Ectodermal cell (in vitro differentiated cells): ENCODE measurements at regions not wholly inside any gene's neighbourhood (a gene's known extent, or its start where the extent isn't known, plus 50 kb on each side); places are given as distances from the start of the nearest gene placed in this dataset.

Experiments used
- H3K27ac ChIP-seq: 2 replicates; pipeline ENCODE4 v1.7.0; 2013; ENCODE audit warnings: mild to moderate bottlenecking, low read depth, low read length; ENCODE audit not compliant: insufficient read depth, poor library complexity, severe bottlenecking
- H3K27me3 ChIP-seq: 2 replicates; pipeline ENCODE4 v1.7.0; 2013; ENCODE audit warnings: mild to moderate bottlenecking, low read length; ENCODE audit not compliant: insufficient read depth, control insufficient read depth, poor library complexity, severe bottlenecking
- H3K36me3 ChIP-seq: one replicate; pipeline ENCODE4 v1.7.0; 2013; ENCODE audit warnings: low read length; ENCODE audit not compliant: control insufficient read depth, insufficient read depth
- H3K4me1 ChIP-seq: one replicate; pipeline ENCODE4 v1.7.0; 2013; ENCODE audit warnings: low read length; ENCODE audit not compliant: control insufficient read depth, insufficient read depth
- H3K4me3 ChIP-seq: 2 replicates; pipeline ENCODE4 v1.7.0; 2013; ENCODE audit warnings: low read depth, low read length, control low read depth; ENCODE audit not compliant: insufficient read depth
- H3K9me3 ChIP-seq: 2 replicates; pipeline ENCODE4 v1.7.0; 2013; ENCODE audit warnings: mild to moderate bottlenecking, low read length, moderate library complexity; ENCODE audit not compliant: control insufficient read depth
- WGBS, 2 experiments: methylation state at CpG; one replicate each; pipeline ENCODE4 v1.1.7; 2013; ENCODE audit warnings: missing lambda C conversion rate in 2 of 2; 5-methylcytosine and 5-hydroxymethylcytosine counted together

- Histone ChIP-seq H3K27ac (no peak overlapping the region), H3K4me3 (no peak overlapping the region), H3K27me3 (no peaks in the 10 kb centered on the region), H3K36me3 (no peaks in the 10 kb centered on the region), H3K4me1 (no peaks in the 10 kb centered on the region), H3K9me3 (no peaks in the 10 kb centered on the region)
- WGBS, 2 experiments: 94 to 100% methylated on average over 1 to 2 of the region's 2 CpGs
These were observed 293.0 kb upstream of the SPHKAP start for GRCh38 chr2:228474466-228474865.

- Histone ChIP-seq H3K36me3 (no peaks in the 10 kb centered on the region), H3K27ac (no peak overlapping the region), H3K27me3 (no peaks in the 10 kb centered on the region), H3K4me1 (no peaks in the 10 kb centered on the region), H3K4me3 (no peak overlapping the region), H3K9me3 (no peaks in the 10 kb centered on the region)
These were observed 288.2 kb upstream of the SPHKAP start for GRCh38 chr2:228469721-228470120.

GRCh38 chr2:228466851-228467250 is 285.4 kb upstream of the SPHKAP start:
- no peaks in the 10 kb centered on the region for H3K36me3 ChIP-seq
- no peak overlapping the region for H3K27ac ChIP-seq
- H3K9me3 ChIP-seq: no peaks in the 10 kb centered on the region
- no peak overlapping the region for H3K4me3 ChIP-seq
- no peaks in the 10 kb centered on the region for H3K4me1 ChIP-seq
- H3K27me3 ChIP-seq: no peaks in the 10 kb centered on the region
- 94% methylated on average over 2 of the region's 2 CpGs; no CpG with 5 or more reads in 1 of the 2 experiments for WGBS, 2 experiments

GRCh38 chr2:228465408-228465807 is 283.9 kb upstream of the SPHKAP start:
- no peak overlapping the region for H3K4me3 ChIP-seq
- no peak overlapping the region for H3K27ac ChIP-seq
- no peaks in the 10 kb centered on the region for H3K36me3 ChIP-seq
- H3K27me3 ChIP-seq: no peaks in the 10 kb centered on the region
- no peaks in the 10 kb centered on the region for H3K4me1 ChIP-seq
- WGBS, 2 experiments: 90 to 97% methylated on average over 4 of the region's 4 CpGs
- H3K9me3 ChIP-seq: no peaks in the 10 kb centered on the region

GRCh38 chr2:228458364-228458763 is 276.9 kb upstream of the SPHKAP start:
- no peaks in the 10 kb centered on the region for H3K4me1 ChIP-seq
- no peaks in the 10 kb centered on the region for H3K9me3 ChIP-seq
- H3K27ac ChIP-seq: no peak overlapping the region
- no peaks in the 10 kb centered on the region for H3K27me3 ChIP-seq
- H3K4me3 ChIP-seq: no peak overlapping the region
- H3K36me3 ChIP-seq: no peaks in the 10 kb centered on the region
- WGBS, 2 experiments: 93 to 100% methylated on average over 1 of the region's 1 CpG

- Histone ChIP-seq H3K36me3 (no peaks in the 10 kb centered on the region), H3K9me3 (no peaks in the 10 kb centered on the region), H3K4me3 (no peak overlapping the region), H3K27me3 (no peaks in the 10 kb centered on the region), H3K4me1 (no peaks in the 10 kb centered on the region), H3K27ac (no peak overlapping the region)
- 89% methylated on average over 1 of the region's 1 CpG; no CpG with 5 or more reads in 1 of the 2 experiments for WGBS, 2 experiments
These were observed 265.9 kb upstream of the SPHKAP start for GRCh38 chr2:228447266-228447915.

GRCh38 chr2:228446734-228447133 is 265.2 kb upstream of the SPHKAP start:
- Histone ChIP-seq H3K36me3 (no peaks in the 10 kb centered on the region), H3K4me3 (no peak overlapping the region), H3K4me1 (no peaks in the 10 kb centered on the region), H3K27ac (no peak overlapping the region), H3K9me3 (no peaks in the 10 kb centered on the region), H3K27me3 (no peaks in the 10 kb centered on the region)
- 74 to 78% methylated on average over 4 of the region's 4 CpGs for WGBS, 2 experiments

- Histone ChIP-seq H3K4me3 (no peak overlapping the region), H3K36me3 (no peaks in the 10 kb centered on the region), H3K27me3 (no peaks in the 10 kb centered on the region), H3K27ac (no peak overlapping the region), H3K9me3 (no peaks in the 10 kb centered on the region), H3K4me1 (no peaks in the 10 kb centered on the region)
- 94 to 96% methylated on average over 3 to 4 of the region's 4 CpGs for WGBS, 2 experiments
These were observed 262.7 kb upstream of the SPHKAP start for GRCh38 chr2:228444161-228444560.

GRCh38 chr2:228433721-228434120 is 252.2 kb upstream of the SPHKAP start:
- H3K4me3 ChIP-seq: no peak overlapping the region
- no peaks in the 10 kb centered on the region for H3K9me3 ChIP-seq
- H3K4me1 ChIP-seq: no peaks in the 10 kb centered on the region
- H3K36me3 ChIP-seq: no peaks in the 10 kb centered on the region
- H3K27me3 ChIP-seq: no peaks in the 10 kb centered on the region
- H3K27ac ChIP-seq: no peak overlapping the region

- Histone ChIP-seq H3K27me3 (no peaks in the 10 kb centered on the region), H3K36me3 (no peaks in the 10 kb centered on the region), H3K9me3 (no peaks in the 10 kb centered on the region), H3K27ac (no peak overlapping the region), H3K4me1 (no peaks in the 10 kb centered on the region), H3K4me3 (no peak overlapping the region)
- 92 to 97% methylated on average over 3 to 4 of the region's 4 CpGs for WGBS, 2 experiments
These were observed 250.6 kb upstream of the SPHKAP start for GRCh38 chr2:228432116-228432515.

- H3K27ac ChIP-seq: no peak overlapping the region
- H3K27me3 ChIP-seq: no peaks in the 10 kb centered on the region
- no peaks in the 10 kb centered on the region for H3K9me3 ChIP-seq
- no peak overlapping the region for H3K4me3 ChIP-seq
- WGBS, 2 experiments: 83 to 94% methylated on average over 1 of the region's 1 CpG
- no peaks in the 10 kb centered on the region for H3K4me1 ChIP-seq
- no peaks in the 10 kb centered on the region for H3K36me3 ChIP-seq
These were observed 249.5 kb upstream of the SPHKAP start for GRCh38 chr2:228430986-228431385.
